Loucy (cell line): ENCODE measurements at regions not wholly inside any gene's neighbourhood (a gene's known extent, or its start where the extent isn't known, plus 50 kb on each side); places are given as distances from the start of the nearest gene placed in this dataset.

ENCODE experiments used
- CTCF ChIP-seq: fragments of 200-600 bp; sonication (generic); conservative IDR thresholded peaks from 2 replicates; pipeline ENCODE4 v1.5.1; 2014; ENCODE audit warnings: mild to moderate bottlenecking, antibody characterized with exemption, low read length
- EZH2phosphoT487 ChIP-seq: fragments of 200-600 bp; IDR thresholded peaks from 2 replicates; pipeline ENCODE4 v1.6.1; 2018; ENCODE audit warnings: antibody characterized with exemption, mild to moderate bottlenecking, moderate library complexity, borderline replicate concordance

GRCh38 chr16:10322723-10323527, 62.9 kb upstream of the ATF7IP2 start:
- TF ChIP-seq CTCF = no peak
- no peak for TF ChIP-seq EZH2phosphoT487
